ENCODE measurements at regions not wholly inside any gene's neighbourhood (a gene's known extent, or its start where the extent isn't known, plus 50 kb on each side); places are given as distances from the start of the nearest gene placed in this dataset.

DNA sequence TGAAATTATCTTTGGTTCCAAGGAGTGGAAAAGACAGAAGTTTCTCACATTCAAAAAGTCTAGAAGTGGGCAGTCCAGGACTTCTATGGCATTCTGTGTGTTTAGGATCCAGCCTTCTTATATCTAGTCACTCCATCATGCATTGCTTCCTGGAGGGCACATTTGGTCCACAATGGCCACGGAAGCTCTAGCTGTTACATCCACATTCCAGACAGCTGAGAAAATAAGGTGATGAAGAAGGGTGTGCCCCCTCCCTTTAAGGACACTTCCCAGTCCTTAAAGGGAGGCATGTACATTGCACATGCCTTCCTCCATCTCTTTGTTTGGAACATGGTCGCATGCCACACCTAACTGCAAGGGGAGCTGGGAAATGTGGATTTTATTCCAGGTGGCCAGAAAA is 59.9 kb upstream of the BZW1 start:
- TF ChIP-seq, protein P1, sequence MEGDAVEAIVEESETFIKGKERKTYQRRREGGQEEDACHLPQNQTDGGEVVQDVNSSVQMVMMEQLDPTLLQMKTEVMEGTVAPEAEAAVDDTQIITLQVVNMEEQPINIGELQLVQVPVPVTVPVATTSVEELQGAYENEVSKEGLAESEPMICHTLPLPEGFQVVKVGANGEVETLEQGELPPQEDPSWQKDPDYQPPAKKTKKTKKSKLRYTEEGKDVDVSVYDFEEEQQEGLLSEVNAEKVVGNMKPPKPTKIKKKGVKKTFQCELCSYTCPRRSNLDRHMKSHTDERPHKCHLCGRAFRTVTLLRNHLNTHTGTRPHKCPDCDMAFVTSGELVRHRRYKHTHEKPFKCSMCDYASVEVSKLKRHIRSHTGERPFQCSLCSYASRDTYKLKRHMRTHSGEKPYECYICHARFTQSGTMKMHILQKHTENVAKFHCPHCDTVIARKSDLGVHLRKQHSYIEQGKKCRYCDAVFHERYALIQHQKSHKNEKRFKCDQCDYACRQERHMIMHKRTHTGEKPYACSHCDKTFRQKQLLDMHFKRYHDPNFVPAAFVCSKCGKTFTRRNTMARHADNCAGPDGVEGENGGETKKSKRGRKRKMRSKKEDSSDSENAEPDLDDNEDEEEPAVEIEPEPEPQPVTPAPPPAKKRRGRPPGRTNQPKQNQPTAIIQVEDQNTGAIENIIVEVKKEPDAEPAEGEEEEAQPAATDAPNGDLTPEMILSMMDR (conservative IDR thresholded peaks at IDR 0.05; ENCODE audit: low read depth, low read length), result no peak
- TF ChIP-seq EZH2 (IDR thresholded peaks at IDR 0.05; ENCODE audit: borderline replicate concordance, low read depth, low read length, poor library complexity, severe bottlenecking), result no peak

Measured in A673 (cell line).